Nephron progenitor cell (in vitro differentiated cells): ENCODE measurements at regions not wholly inside any gene's neighbourhood (a gene's known extent, or its start where the extent isn't known, plus 50 kb on each side); places are given as distances from the start of the nearest gene placed in this dataset.
A peak's percentile ranks its signal among the peaks of the same experiment; 100 is the strongest.

Experiments used
- DNase-seq: peaks from one replicate; pipeline ENCODE4 v3.0.0; 2021
- H3K27ac Mint-ChIP-seq: 2 replicates; pipeline ENCODE4 v1.8.0; 2021; ENCODE audit warnings: mild to moderate bottlenecking, moderate library complexity, mixed read lengths
- H3K27me3 Mint-ChIP-seq: 2 replicates; pipeline ENCODE4 v1.8.0; 2021; ENCODE audit warnings: mild to moderate bottlenecking, low read depth, mixed read lengths; ENCODE audit not compliant: poor library complexity
- H3K36me3 Mint-ChIP-seq: 2 replicates; pipeline ENCODE4 v1.8.0; 2021; ENCODE audit warnings: low read depth, mixed read lengths
- H3K4me1 Mint-ChIP-seq: 2 replicates; pipeline ENCODE4 v1.8.0; 2021; ENCODE audit warnings: mixed read lengths
- H3K4me3 Mint-ChIP-seq: 2 replicates; pipeline ENCODE4 v1.8.0; 2021; ENCODE audit warnings: mild to moderate bottlenecking, moderate library complexity, mixed read lengths
- H3K9me3 Mint-ChIP-seq: 2 replicates; pipeline ENCODE4 v1.8.0; 2021; ENCODE audit warnings: mild to moderate bottlenecking, moderate library complexity, mixed read lengths
- TF ChIP-seq, protein P1 (sequence below): fragments of 200-600 bp; sonication (generic); IDR thresholded peaks from 2 replicates; pipeline ENCODE4 v1.5.0; 2021; ENCODE audit warnings: antibody characterized with exemption

DNA sequence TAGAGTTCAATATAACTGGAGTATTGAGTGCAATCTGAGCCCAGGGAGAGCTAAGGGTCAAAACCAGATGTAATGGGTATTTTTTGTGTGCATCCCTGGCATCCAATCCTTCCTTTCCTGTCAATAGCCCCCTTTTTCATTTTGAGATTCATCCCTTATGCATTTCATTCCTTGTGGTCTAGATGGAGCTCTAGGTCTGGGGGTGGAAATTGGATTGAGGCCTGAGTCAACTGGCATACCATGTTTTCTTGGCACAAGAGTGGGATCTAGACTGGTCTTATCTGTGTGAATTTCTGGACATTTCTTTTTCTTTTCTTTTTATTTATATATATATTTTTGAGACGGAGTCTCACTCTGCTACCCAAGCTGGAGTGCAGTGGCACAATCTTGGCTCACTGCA lies 67.3 kb upstream of the RAB3GAP2 start:
- peaks cover 8% of the 10 kb centered on the region for H3K4me1 Mint-ChIP-seq
- H3K4me3 Mint-ChIP-seq = no peak overlapping the region
- no peaks in the 10 kb centered on the region for H3K36me3 Mint-ChIP-seq
- TF ChIP-seq, protein P1, sequence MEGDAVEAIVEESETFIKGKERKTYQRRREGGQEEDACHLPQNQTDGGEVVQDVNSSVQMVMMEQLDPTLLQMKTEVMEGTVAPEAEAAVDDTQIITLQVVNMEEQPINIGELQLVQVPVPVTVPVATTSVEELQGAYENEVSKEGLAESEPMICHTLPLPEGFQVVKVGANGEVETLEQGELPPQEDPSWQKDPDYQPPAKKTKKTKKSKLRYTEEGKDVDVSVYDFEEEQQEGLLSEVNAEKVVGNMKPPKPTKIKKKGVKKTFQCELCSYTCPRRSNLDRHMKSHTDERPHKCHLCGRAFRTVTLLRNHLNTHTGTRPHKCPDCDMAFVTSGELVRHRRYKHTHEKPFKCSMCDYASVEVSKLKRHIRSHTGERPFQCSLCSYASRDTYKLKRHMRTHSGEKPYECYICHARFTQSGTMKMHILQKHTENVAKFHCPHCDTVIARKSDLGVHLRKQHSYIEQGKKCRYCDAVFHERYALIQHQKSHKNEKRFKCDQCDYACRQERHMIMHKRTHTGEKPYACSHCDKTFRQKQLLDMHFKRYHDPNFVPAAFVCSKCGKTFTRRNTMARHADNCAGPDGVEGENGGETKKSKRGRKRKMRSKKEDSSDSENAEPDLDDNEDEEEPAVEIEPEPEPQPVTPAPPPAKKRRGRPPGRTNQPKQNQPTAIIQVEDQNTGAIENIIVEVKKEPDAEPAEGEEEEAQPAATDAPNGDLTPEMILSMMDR = no peak
- H3K9me3 Mint-ChIP-seq = peaks cover 3% of the 10 kb centered on the region
- H3K27me3 Mint-ChIP-seq = no peaks in the 10 kb centered on the region
- no peak overlapping the region for H3K27ac Mint-ChIP-seq
- DNase-seq = no peak

DNA sequence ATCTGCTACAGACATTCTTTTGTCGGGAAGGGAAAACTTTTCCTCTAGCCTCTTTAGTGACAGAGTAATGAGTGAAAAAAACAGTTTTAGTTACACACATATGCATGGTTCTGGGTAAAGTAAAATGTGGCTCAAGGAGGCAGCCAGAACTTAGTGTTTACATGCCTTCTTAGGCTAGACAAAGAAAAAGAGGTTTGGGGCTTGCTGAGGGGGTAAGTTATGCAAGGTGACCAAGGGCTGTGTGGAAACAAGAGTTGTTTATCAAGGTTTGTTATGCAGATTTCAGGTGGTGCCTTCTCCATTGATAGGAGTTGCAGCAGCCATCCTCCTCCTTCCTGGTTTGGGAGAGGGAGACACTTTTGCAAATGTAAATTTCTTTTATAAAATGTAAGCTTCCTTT lies 66.5 kb upstream of the RAB3GAP2 start:
- Mint-ChIP-seq H3K4me1 (peaks cover 8% of the 10 kb centered on the region), H3K36me3 (no peaks in the 10 kb centered on the region), H3K4me3 (no peak overlapping the region), H3K27me3 (no peaks in the 10 kb centered on the region), H3K27ac (no peak overlapping the region), H3K9me3 (peaks cover 3% of the 10 kb centered on the region)
- TF ChIP-seq, protein P1 = no peak
- no peak for DNase-seq

DNA sequence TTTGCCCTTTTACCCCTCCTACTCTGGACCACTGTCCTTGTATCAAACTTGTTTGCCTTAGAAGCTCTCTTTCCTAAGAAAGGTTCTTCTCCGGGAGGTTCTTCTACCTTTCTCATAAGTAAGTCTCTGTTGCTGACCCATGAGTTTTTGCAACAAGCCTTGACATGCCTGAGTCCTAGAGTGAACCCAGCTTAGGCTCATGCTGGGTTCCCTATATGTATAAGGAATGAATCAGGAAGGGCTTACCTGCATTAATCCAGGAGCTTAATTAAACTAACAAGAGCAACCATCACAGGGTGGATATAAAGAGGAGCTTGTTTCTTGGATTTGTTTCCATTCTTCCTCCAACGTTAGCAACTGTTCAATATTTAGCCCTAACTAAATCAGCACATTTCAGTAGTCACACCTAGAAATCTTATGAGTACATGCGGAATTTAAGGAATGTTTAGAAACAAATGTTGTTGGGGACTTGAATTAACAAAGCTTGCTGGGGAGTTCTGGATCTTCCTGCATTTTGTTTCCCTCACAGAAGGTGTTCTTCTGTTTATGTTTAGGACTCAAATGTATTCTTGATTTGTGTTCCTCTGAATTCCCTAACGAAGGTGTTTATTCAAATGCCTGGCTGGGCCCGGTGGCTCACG lies 64.3 kb upstream of the RAB3GAP2 start:
- no peak for DNase-seq
- Mint-ChIP-seq H3K4me1 (peaks cover 8% of the 10 kb centered on the region), H3K27ac (peak overlapping the region; percentile 25), H3K9me3 (peaks cover 3% of the 10 kb centered on the region), H3K27me3 (peaks cover 6% of the 10 kb centered on the region), H3K4me3 (no peak overlapping the region), H3K36me3 (no peaks in the 10 kb centered on the region)
- TF ChIP-seq, protein P1 = no peak

DNA sequence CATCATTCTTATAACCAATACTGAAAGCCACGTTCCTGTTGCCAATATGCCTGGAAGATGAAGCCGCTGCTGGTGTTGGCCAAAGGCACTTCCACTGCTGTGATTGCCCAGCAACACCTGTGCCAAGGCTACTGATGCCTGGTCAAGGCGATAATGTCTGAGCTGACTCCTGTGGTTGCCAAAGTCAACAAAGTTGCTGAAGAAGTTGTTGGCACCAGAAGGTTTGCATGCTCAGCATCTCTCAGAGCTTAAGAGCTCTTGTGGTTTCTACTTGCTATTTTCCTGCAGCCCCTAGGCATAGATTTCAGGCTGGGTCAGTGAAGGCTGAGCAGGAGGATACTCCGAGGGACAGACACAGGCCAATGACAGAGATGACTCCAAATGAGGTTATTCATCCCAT lies 63.4 kb upstream of the RAB3GAP2 start:
- no peak for DNase-seq
- Mint-ChIP-seq H3K27ac (no peak overlapping the region), H3K4me1 (peaks cover 8% of the 10 kb centered on the region), H3K9me3 (peaks cover 3% of the 10 kb centered on the region), H3K4me3 (no peak overlapping the region), H3K36me3 (no peaks in the 10 kb centered on the region), H3K27me3 (peaks cover 7% of the 10 kb centered on the region)
- TF ChIP-seq, protein P1 = no peak

DNA sequence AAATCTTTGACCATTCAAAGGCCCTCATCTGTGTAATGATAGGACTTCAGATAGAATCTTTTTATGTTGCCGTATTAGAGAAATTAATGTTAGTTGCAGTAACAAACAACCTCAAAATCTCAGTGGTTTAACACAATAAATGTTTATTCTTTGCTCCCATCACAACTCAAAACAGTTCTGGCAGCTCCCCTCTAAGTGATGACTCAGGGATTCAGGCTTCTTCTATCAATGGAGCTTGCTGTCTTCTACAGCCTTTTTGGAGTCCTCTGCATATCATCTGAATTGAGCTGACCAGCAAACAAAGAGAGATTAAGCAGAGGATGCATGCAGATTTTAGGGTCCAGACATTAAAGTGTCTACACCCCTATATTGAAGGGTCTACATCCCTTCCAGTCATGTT lies 59.1 kb upstream of the RAB3GAP2 start:
- TF ChIP-seq, protein P1 = no peak
- H3K9me3 Mint-ChIP-seq = no peaks in the 10 kb centered on the region

DNA sequence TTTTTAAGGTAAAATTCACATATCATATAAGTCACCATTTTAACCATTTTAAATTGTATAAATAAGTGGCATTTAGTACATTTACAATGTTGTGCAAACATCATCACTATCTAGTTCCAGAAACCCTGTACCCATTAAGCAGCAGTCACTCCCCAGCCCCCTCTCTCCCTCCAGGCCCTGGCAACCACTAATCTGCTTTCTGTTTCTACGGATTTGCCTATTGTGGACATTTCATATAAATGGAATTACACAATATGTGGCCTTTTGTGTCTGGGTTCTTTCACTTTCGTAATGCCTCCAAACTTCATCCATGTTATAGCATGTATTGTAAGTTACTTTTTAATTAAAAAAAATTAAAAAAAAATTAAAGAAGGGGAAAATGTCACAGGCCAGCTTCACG lies 58.0 kb upstream of the RAB3GAP2 start:
- no peak overlapping the region for H3K4me3 Mint-ChIP-seq
- peaks cover 4% of the 10 kb centered on the region for H3K4me1 Mint-ChIP-seq
- DNase-seq = no peak
- H3K9me3 Mint-ChIP-seq = no peaks in the 10 kb centered on the region
- H3K27ac Mint-ChIP-seq = no peak overlapping the region
- H3K36me3 Mint-ChIP-seq = no peaks in the 10 kb centered on the region
- H3K27me3 Mint-ChIP-seq = peaks cover 12% of the 10 kb centered on the region
- TF ChIP-seq, protein P1 = no peak

More for the DNA sequence above, 59.1 kb upstream of the RAB3GAP2 start:
- Mint-ChIP-seq H3K4me1 (peaks cover 4% of the 10 kb centered on the region), H3K27ac (no peak overlapping the region), H3K27me3 (peaks cover 12% of the 10 kb centered on the region), H3K4me3 (no peak overlapping the region), H3K36me3 (no peaks in the 10 kb centered on the region)
- DNase-seq = no peak
